ENCODE measurements at regions not wholly inside any gene's neighbourhood (a gene's known extent, or its start where the extent isn't known, plus 50 kb on each side); places are given as distances from the start of the nearest gene placed in this dataset.
A peak's percentile ranks its signal among the peaks of the same experiment; 100 is the strongest.

- peak overlapping the region in 1 of 2 donors; percentile 60 for H3K27ac ChIP-seq
- TF ChIP-seq, protein P1, sequence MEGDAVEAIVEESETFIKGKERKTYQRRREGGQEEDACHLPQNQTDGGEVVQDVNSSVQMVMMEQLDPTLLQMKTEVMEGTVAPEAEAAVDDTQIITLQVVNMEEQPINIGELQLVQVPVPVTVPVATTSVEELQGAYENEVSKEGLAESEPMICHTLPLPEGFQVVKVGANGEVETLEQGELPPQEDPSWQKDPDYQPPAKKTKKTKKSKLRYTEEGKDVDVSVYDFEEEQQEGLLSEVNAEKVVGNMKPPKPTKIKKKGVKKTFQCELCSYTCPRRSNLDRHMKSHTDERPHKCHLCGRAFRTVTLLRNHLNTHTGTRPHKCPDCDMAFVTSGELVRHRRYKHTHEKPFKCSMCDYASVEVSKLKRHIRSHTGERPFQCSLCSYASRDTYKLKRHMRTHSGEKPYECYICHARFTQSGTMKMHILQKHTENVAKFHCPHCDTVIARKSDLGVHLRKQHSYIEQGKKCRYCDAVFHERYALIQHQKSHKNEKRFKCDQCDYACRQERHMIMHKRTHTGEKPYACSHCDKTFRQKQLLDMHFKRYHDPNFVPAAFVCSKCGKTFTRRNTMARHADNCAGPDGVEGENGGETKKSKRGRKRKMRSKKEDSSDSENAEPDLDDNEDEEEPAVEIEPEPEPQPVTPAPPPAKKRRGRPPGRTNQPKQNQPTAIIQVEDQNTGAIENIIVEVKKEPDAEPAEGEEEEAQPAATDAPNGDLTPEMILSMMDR (IDR thresholded peaks at IDR 0.05) = no peak
- H3K36me3 ChIP-seq = no peaks in the 10 kb centered on the region
- H3K4me3 ChIP-seq = no peak overlapping the region
- ATAC-seq (ENCODE audit: insufficient number of reproducible peaks, low FRiP score, low read depth) (no peak), DNase-seq (ENCODE audit: low spot score) (no peak)
- H3K4me1 ChIP-seq (ENCODE audit: control insufficient read depth in 1 of 2, low read depth in 2 of 2) = peaks cover 10 to 31% of the 10 kb centered on the region in 2 donors
- H3K27me3 ChIP-seq (replicated peaks; ENCODE audit: insufficient read depth) = no peaks in the 10 kb centered on the region
- no peaks in the 10 kb centered on the region for H3K9me3 ChIP-seq
Observed at GRCh38 chr10:78764436-78764835, 304.3 kb upstream of the ZMIZ1 start.

- no peaks in the 10 kb centered on the region for H3K27me3 ChIP-seq (replicated peaks; ENCODE audit: insufficient read depth)
- no peak for DNase-seq (ENCODE audit: low spot score)
Observed at GRCh38 chr10:78764846-78765430, 303.8 kb upstream of the ZMIZ1 start.

GRCh38 chr10:78765726-78766335 is 302.9 kb upstream of the ZMIZ1 start:
- TF ChIP-seq, protein P1 (IDR thresholded peaks at IDR 0.05) = no peak
- Histone ChIP-seq H3K27ac (no peak overlapping the region), H3K9me3 (no peaks in the 10 kb centered on the region), H3K4me3 (no peak overlapping the region), H3K27me3 (replicated peaks; ENCODE audit: insufficient read depth) (no peaks in the 10 kb centered on the region), H3K36me3 (no peaks in the 10 kb centered on the region), H3K4me1 (ENCODE audit: control insufficient read depth in 1 of 2, low read depth in 2 of 2) (peaks cover 10 to 36% of the 10 kb centered on the region in 2 donors)
- DNase-seq (ENCODE audit: low spot score) (no peak), ATAC-seq (ENCODE audit: insufficient number of reproducible peaks, low FRiP score, low read depth) (no peak)

More at GRCh38 chr10:78764846-78765430, 303.8 kb upstream of the ZMIZ1 start:
- H3K4me1 ChIP-seq (ENCODE audit: control insufficient read depth in 1 of 2, low read depth in 2 of 2) = peaks cover 10 to 31% of the 10 kb centered on the region in 2 donors
- no peak overlapping the region for H3K27ac ChIP-seq
- TF ChIP-seq, protein P1 (IDR thresholded peaks at IDR 0.05) = no peak
- no peaks in the 10 kb centered on the region for H3K36me3 ChIP-seq
- no peak overlapping the region for H3K4me3 ChIP-seq
- no peak for ATAC-seq (ENCODE audit: insufficient number of reproducible peaks, low FRiP score, low read depth)
- no peaks in the 10 kb centered on the region for H3K9me3 ChIP-seq

GRCh38 chr10:78766603-78767002 is 302.2 kb upstream of the ZMIZ1 start:
- ATAC-seq (ENCODE audit: insufficient number of reproducible peaks, low FRiP score, low read depth) = no peak
- peaks cover 10 to 43% of the 10 kb centered on the region in 2 donors for H3K4me1 ChIP-seq (ENCODE audit: control insufficient read depth in 1 of 2, low read depth in 2 of 2)

More at GRCh38 chr10:78766603-78767002, 302.2 kb upstream of the ZMIZ1 start:
- H3K4me3 ChIP-seq = no peak overlapping the region
- no peaks in the 10 kb centered on the region for H3K36me3 ChIP-seq
- TF ChIP-seq, protein P1 (IDR thresholded peaks at IDR 0.05) = no peak
- H3K27ac ChIP-seq = no peak overlapping the region
- DNase-seq (ENCODE audit: low spot score) = no peak
- no peaks in the 10 kb centered on the region for H3K27me3 ChIP-seq (replicated peaks; ENCODE audit: insufficient read depth)
- H3K9me3 ChIP-seq = no peaks in the 10 kb centered on the region

Measured in thoracic aorta (tissue), 2 donors.